Suprapubic skin (tissue), 4 donors: ENCODE measurements at regions not wholly inside any gene's neighbourhood (a gene's known extent, or its start where the extent isn't known, plus 50 kb on each side); places are given as distances from the start of the nearest gene placed in this dataset.

Experiments
- CTCF ChIP-seq, 2 donors: fragments of 200-600 bp in 1 of 2; fragments of 450-650 bp in 1 of 2; sonication (generic) in 1 of 2; IDR thresholded peaks; one replicate each; pipeline ENCODE4 v1.5.1; 2016 to 2019; ENCODE audit warnings: antibody characterized with exemption in 2 of 2, mild to moderate bottlenecking in 1 of 2, moderate library complexity in 1 of 2
- POLR2A ChIP-seq, 2 donors: fragments of 450-650 bp; IDR thresholded peaks; one replicate each; pipeline ENCODE4 v1.6.1; 2017; ENCODE audit warnings: antibody characterized with exemption in 2 of 2, mild to moderate bottlenecking in 2 of 2, moderate library complexity in 2 of 2
- POLR2AphosphoS5 ChIP-seq, 3 donors: sonication (generic); formaldehyde crosslinking; IDR thresholded peaks; one replicate each; pipeline ENCODE4 v1.6.1; 2017; ENCODE audit warnings: antibody characterized with exemption in 3 of 3

- TF ChIP-seq CTCF (IDR thresholded peaks at IDR 0.05) (no peak), POLR2AphosphoS5 (IDR thresholded peaks at IDR 0.05) (no peak), POLR2A (IDR thresholded peaks at IDR 0.05) (no peak)
Measured at GRCh38 chr16:9141813-9142212, 50.4 kb downstream of the HAPSTR1 start.
